Adrenal gland (tissue), 9 donors: ENCODE measurements at regions not wholly inside any gene's neighbourhood (a gene's known extent, or its start where the extent isn't known, plus 50 kb on each side); places are given as distances from the start of the nearest gene placed in this dataset.

Experiments used
- DNase-seq, 7 donors: peaks; one replicate each; pipeline ENCODE4 v3.0.0-alpha.2; 2019 to 2020
- H3K27ac ChIP-seq, 5 donors: fragments of 200-600 bp; sonication (generic) in 4 of 5; 1 replicate in 3 of 5; 2 replicates in 2 of 5; pipeline versions ENCODE4 v1.5.1 to v1.8.0; 2016 to 2020; ENCODE audit warnings: mild to moderate bottlenecking in 1 of 5
- H3K27me3 ChIP-seq: fragments of 200-600 bp; 2 replicates; pipeline ENCODE4 v1.8.0; 2021
- H3K36me3 ChIP-seq, 2 donors: fragments of 200-600 bp; replicated peaks in 1 of 2; 1 replicate in 1 of 2; 2 replicates in 1 of 2; pipeline versions ENCODE4 v1.5.1 to v1.8.0; 2018 to 2022
- H3K4me1 ChIP-seq, 2 donors: fragments of 200-600 bp; replicated peaks in 1 of 2; 1 replicate in 1 of 2; 2 replicates in 1 of 2; pipeline versions ENCODE4 v1.5.1 to v1.8.0; 2018 to 2021
- H3K4me3 ChIP-seq, 4 donors: fragments of 200-600 bp; sonication (generic) in 3 of 4; one replicate each; pipeline ENCODE4 v1.5.1; 2016 to 2018
- H3K9me3 ChIP-seq, 3 donors: fragments of 200-600 bp; sonication (generic) in 1 of 3; replicated peaks in 1 of 3; 1 replicate in 2 of 3; 2 replicates in 1 of 3; pipeline versions ENCODE4 v1.5.1 to v1.8.0; 2016 to 2021
- POLR2A ChIP-seq, 2 donors: fragments of 450-650 bp; IDR thresholded peaks; one replicate each; pipeline ENCODE4 v1.6.1; 2017; ENCODE audit warnings: antibody characterized with exemption in 2 of 2, mild to moderate bottlenecking in 2 of 2, moderate library complexity in 1 of 2
- WGBS, 4 donors: extraction: QIAGEN DNeasy Blood & Tissue Kit in 2 of 4; methylation state at CpG; one replicate each; pipeline versions ENCODE4 v1.1.5 to v1.1.7; 2013 to 2017; 5-methylcytosine and 5-hydroxymethylcytosine counted together
- intact Hi-C, 2 donors: fragments of 100-400 bp; cut with DNase I; formaldehyde crosslinking; loops; one replicate each; pipeline versions ENCODE4 v1.14.1 to v1.15.0; 2022 to 2023
- TF ChIP-seq, protein P1 (sequence below), 6 experiments: fragments of 450-650 bp in 4 of 6; fragments of 200-600 bp in 2 of 6; sonication (generic) in 1 of 6; IDR thresholded peaks; 1 replicate in 5 of 6; 2 replicates in 1 of 6; pipeline versions ENCODE4 v1.5.1 to v1.8.0; 2016 to 2021; ENCODE audit warnings: antibody characterized with exemption in 6 of 6, mild to moderate bottlenecking in 2 of 6, moderate library complexity in 1 of 6
- donor health status: healthy with polysubstance abuse.
- donor health status: Bipolar disorder and iron deficiency.
- donor health status: DM: yes; HTN: yes; CAD: no.
- donor health status: DM: no; HTN: no; CAD: no.
- donor health status: DM: no; HTN: no; CAD: no.

DNA sequence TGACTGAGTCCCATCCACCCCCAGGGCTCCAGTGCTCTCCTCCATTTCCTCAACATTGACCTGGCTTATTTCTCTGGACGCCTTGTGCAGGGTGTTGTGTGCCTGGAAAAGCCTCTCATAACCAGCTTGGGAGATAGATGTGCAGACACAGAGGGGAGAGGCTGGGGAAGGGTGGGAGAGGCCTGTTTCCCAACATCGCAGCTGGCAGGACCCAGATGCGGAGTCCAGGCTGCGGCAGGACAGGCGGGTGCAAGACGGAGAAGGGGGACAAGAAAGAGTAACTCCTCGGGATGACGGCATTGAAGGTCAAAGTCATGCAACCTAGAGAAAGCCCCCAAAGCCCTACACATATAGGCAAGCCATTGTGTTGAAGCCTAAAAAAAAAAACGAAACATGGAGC, 54.1 kb upstream of the ANTXRL start:
- Histone ChIP-seq H3K36me3 (no peaks in the 10 kb centered on the region), H3K9me3 (no peaks in the 10 kb centered on the region), H3K27me3 (no peaks in the 10 kb centered on the region), H3K4me3 (no peak overlapping the region), H3K4me1 (no peaks in the 10 kb centered on the region), H3K27ac (no peak overlapping the region)
- TF ChIP-seq, protein P1, sequence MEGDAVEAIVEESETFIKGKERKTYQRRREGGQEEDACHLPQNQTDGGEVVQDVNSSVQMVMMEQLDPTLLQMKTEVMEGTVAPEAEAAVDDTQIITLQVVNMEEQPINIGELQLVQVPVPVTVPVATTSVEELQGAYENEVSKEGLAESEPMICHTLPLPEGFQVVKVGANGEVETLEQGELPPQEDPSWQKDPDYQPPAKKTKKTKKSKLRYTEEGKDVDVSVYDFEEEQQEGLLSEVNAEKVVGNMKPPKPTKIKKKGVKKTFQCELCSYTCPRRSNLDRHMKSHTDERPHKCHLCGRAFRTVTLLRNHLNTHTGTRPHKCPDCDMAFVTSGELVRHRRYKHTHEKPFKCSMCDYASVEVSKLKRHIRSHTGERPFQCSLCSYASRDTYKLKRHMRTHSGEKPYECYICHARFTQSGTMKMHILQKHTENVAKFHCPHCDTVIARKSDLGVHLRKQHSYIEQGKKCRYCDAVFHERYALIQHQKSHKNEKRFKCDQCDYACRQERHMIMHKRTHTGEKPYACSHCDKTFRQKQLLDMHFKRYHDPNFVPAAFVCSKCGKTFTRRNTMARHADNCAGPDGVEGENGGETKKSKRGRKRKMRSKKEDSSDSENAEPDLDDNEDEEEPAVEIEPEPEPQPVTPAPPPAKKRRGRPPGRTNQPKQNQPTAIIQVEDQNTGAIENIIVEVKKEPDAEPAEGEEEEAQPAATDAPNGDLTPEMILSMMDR (IDR thresholded peaks at IDR 0.05), result no peak
- TF ChIP-seq POLR2A (IDR thresholded peaks at IDR 0.05), result no peak
- intact Hi-C loops, result no loop called here
- peak in 1 of 7 donors; percentile 7 for DNase-seq
- WGBS, 4 donors, result 82 to 93% (median 87%) methylated on average over 9 of the region's 9 CpGs

- H3K27me3 ChIP-seq, result no peaks in the 10 kb centered on the region
- H3K36me3 ChIP-seq, result no peaks in the 10 kb centered on the region
- H3K9me3 ChIP-seq, result no peaks in the 10 kb centered on the region
- no peak overlapping the region for H3K4me3 ChIP-seq
- no peaks in the 10 kb centered on the region for H3K4me1 ChIP-seq
- TF ChIP-seq, protein P1 (IDR thresholded peaks at IDR 0.05), result no peak
- no peak for TF ChIP-seq POLR2A (IDR thresholded peaks at IDR 0.05)
- 68 to 92% (median 79%) methylated on average over 3 of the region's 3 CpGs for WGBS, 4 donors
- no peak overlapping the region for H3K27ac ChIP-seq
- peak in 1 of 7 donors; percentile 29 for DNase-seq
- intact Hi-C loops, result no loop called here
Measured at GRCh38 chr10:46233181-46233580, 53.6 kb upstream of the ANTXRL start.

DNA sequence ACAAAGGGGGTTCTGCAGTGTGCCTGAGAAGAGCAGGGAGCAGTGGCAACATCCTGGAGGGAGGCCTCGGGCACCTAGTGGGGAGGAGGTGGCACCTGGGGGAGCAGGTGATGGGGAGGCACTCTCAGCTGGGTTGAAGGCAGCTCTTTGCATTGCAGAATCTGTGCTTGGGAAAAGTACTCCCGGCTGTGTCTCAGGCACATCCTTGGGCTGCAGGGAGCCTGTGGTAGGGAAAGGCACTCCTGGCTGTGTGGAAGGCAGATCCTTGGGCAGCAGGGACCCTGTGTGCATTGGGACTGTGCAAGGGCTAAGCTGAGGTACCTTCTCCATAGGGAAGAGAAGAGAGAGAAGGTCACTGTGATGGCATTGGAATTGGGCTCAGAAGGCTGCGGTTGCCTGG, 52.8 kb upstream of the ANTXRL start:
- Histone ChIP-seq H3K9me3 (no peaks in the 10 kb centered on the region), H3K27ac (no peak overlapping the region), H3K36me3 (no peaks in the 10 kb centered on the region), H3K4me1 (no peaks in the 10 kb centered on the region), H3K4me3 (no peak overlapping the region), H3K27me3 (no peaks in the 10 kb centered on the region)
- no peak for TF ChIP-seq POLR2A (IDR thresholded peaks at IDR 0.05)
- TF ChIP-seq, protein P1 (IDR thresholded peaks at IDR 0.05), result no peak
- DNase-seq, result peak in 1 of 7 donors; percentile 13
- 61 to 87% (median 72%) methylated on average over 3 of the region's 3 CpGs; no CpG with 5 or more reads in 1 of the 4 donors for WGBS, 4 donors
- intact Hi-C loops, result no loop called here

DNA sequence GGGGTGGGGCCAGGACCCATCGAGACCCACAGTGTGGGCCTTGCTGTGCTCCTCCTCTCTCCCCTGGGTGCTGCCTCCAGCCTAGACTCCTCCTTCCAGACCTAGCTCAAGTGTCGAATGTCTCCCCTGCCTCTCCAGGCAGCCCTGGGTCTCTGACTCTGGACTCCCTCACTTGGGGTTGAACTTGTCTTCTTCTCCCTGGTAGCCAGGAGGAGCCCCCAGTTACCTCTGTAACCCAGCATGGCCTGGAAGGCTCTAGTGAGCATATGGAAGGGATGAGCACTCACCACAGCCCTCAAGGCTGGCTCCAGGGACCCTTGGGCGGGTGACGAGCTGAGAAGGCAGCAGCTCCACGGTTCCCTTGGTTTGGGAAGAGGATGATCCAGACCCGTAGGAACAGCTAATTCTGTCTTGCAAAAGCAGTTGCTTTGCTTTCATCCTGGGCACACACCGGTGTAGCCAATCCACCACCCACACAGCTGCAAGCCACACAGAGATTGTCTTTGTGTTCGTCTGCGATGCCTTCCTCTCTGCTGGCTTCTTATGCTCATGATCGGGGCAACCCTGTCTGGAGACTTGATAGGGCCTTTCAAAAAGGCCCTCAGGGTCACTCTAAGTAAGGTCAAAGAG, 52.3 kb upstream of the ANTXRL start:
- no peaks in the 10 kb centered on the region for H3K9me3 ChIP-seq
- TF ChIP-seq, protein P1 (IDR thresholded peaks at IDR 0.05), result no peak

More for the DNA sequence above, 52.3 kb upstream of the ANTXRL start:
- Histone ChIP-seq H3K36me3 (no peaks in the 10 kb centered on the region), H3K27ac (no peak overlapping the region), H3K4me3 (no peak overlapping the region), H3K4me1 (no peaks in the 10 kb centered on the region), H3K27me3 (no peaks in the 10 kb centered on the region)
- WGBS, 4 donors, result 86 to 89% (median 86%) methylated on average over 7 to 10 of the region's 10 CpGs
- intact Hi-C loops, result no loop called here
- DNase-seq, result peak in 2 of 7 donors; percentile 6 to 20
